Kidney (tissue), 13 donors: ENCODE measurements at regions not wholly inside any gene's neighbourhood (a gene's known extent, or its start where the extent isn't known, plus 50 kb on each side); places are given as distances from the start of the nearest gene placed in this dataset.

Experiments used
- DNase-seq, 5 donors: peaks; one replicate each; pipeline ENCODE4 v3.0.0-alpha.2; 2013 to 2020
- FAIRE-seq: peaks from 2 replicates; lab custom pipeline; 2012; peaks lifted over from hg19 to GRCh38; lab: Jason Lieb, UNC
- H3K27ac ChIP-seq, 2 donors: one replicate each; pipeline ENCODE4 v1.7.0; 2013; ENCODE audit warnings: low read depth in 2 of 2, low read length in 2 of 2, inconsistent platforms in 1 of 2
- H3K27me3 ChIP-seq: one replicate; pipeline ENCODE4 v1.7.1; 2013; ENCODE audit warnings: low read length, inconsistent platforms; ENCODE audit not compliant: control insufficient read depth, insufficient read depth
- H3K36me3 ChIP-seq, 3 donors: one replicate each; pipeline versions ENCODE4 v1.7.0 to v1.7.1; 2013; ENCODE audit warnings: low read length in 3 of 3, control low read depth in 1 of 3, inconsistent platforms in 1 of 3; ENCODE audit not compliant: insufficient read depth in 3 of 3, control insufficient read depth in 2 of 3
- H3K4me1 ChIP-seq, 3 donors: one replicate each; pipeline versions ENCODE4 v1.7.0 to v1.7.1; 2013; ENCODE audit warnings: low read length in 3 of 3, inconsistent platforms in 1 of 3, low read depth in 1 of 3; ENCODE audit not compliant: control insufficient read depth in 2 of 3, insufficient read depth in 2 of 3
- H3K4me3 ChIP-seq, 3 donors: one replicate each; pipeline versions ENCODE4 v1.7.0 to v1.8.1; 2013; ENCODE audit warnings: low read length in 3 of 3, control low read depth in 1 of 3, inconsistent platforms in 1 of 3
- H3K9ac ChIP-seq, 3 donors: one replicate each; pipeline versions ENCODE4 v1.7.0 to v1.7.1; 2013; ENCODE audit warnings: low read length in 3 of 3, control low read depth in 1 of 3, inconsistent platforms in 1 of 3
- H3K9me3 ChIP-seq, 3 donors: one replicate each; pipeline versions ENCODE4 v1.7.0 to v1.7.1; 2013; ENCODE audit warnings: low read length in 3 of 3, control low read depth in 1 of 3, inconsistent platforms in 1 of 3; ENCODE audit not compliant: control insufficient read depth in 2 of 3, insufficient read depth in 1 of 3
- CTCF ChIP-seq: IDR thresholded peaks from 3 replicates; pipeline ENCODE4 v1.5.1; 2012; ENCODE audit warnings: mild to moderate bottlenecking, moderate library complexity, borderline replicate concordance; ENCODE audit not compliant: insufficient read depth; ENCODE audit errors: extremely low read depth
- intact Hi-C: fragments of 100-400 bp; cut with DNase I; formaldehyde crosslinking; loops from one replicate; pipeline ENCODE4 v1.11.1; 2022
- donor health status: control.
- donor health status: control.
- donor health status: control.
- donor health status: control.
- donor health status: control.
- donor health status: DM: yes; HTN: yes; CAD: no.
- donor health status: Normal renal cell carcinoma (clear cell type).

- H3K9ac ChIP-seq: no peak overlapping the region
- no peak overlapping the region for H3K4me3 ChIP-seq
- DNase-seq (no peak), FAIRE-seq (no peak)
- no peak for TF ChIP-seq CTCF
- no peaks in the 10 kb centered on the region for H3K27me3 ChIP-seq
- no peaks in the 10 kb centered on the region for H3K36me3 ChIP-seq
- intact Hi-C loops: no loop called here
- no peaks in the 10 kb centered on the region for H3K9me3 ChIP-seq
- no peak overlapping the region for H3K27ac ChIP-seq
- peaks cover 2 to 10% (median 6%) of the 10 kb centered on the region in 3 donors for H3K4me1 ChIP-seq
Measured at GRCh38 chr2:173574324-173575112, 219.8 kb downstream of the CDCA7 start.

GRCh38 chr2:173578404-173579107 is 223.9 kb downstream of the CDCA7 start:
- intact Hi-C loops: no loop called here
- no peaks in the 10 kb centered on the region for H3K9me3 ChIP-seq
- H3K27me3 ChIP-seq: no peaks in the 10 kb centered on the region
- no peak overlapping the region for H3K9ac ChIP-seq
- FAIRE-seq: no peak
- no peak for DNase-seq
- H3K4me3 ChIP-seq: no peak overlapping the region
- TF ChIP-seq CTCF: no peak
- H3K27ac ChIP-seq: no peak overlapping the region
- H3K4me1 ChIP-seq: no peaks in the 10 kb centered on the region
- H3K36me3 ChIP-seq: no peaks in the 10 kb centered on the region

GRCh38 chr2:173580351-173580750 is 225.7 kb downstream of the CDCA7 start:
- Histone ChIP-seq H3K4me1 (no peaks in the 10 kb centered on the region), H3K27ac (no peak overlapping the region), H3K36me3 (no peaks in the 10 kb centered on the region), H3K9ac (no peak overlapping the region), H3K27me3 (no peaks in the 10 kb centered on the region), H3K4me3 (no peak overlapping the region), H3K9me3 (no peaks in the 10 kb centered on the region)
- FAIRE-seq: no peak
- no peak for DNase-seq
- no peak for TF ChIP-seq CTCF
- intact Hi-C loops: no loop called here
